Dedifferentiated amniotic fluid mesenchymal stem cell (primary cell): ENCODE measurements at regions not wholly inside any gene's neighbourhood (a gene's known extent, or its start where the extent isn't known, plus 50 kb on each side); places are given as distances from the start of the nearest gene placed in this dataset.

ENCODE experiments used
- DNase-seq: peaks from one replicate; pipeline ENCODE4 v3.0.0-alpha.2; 2016; ENCODE audit errors: extremely low spot score

DNA sequence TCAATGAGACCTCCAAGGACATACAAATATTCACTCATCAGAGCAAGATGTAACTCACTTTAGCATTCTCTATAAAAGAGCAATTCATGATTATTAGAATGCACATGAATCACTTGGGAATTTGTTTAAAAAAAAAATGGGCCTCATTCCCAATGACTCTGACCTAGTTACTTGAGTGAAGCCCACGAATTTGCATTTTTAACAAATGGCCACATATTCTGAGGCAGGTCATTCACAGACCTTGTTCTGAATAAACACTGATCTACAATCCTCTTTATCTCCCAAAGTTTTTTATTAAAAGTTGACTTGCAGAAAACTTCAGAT lies 255.1 kb upstream of the VEGFC start:
- DNase-seq: no peak

DNA sequence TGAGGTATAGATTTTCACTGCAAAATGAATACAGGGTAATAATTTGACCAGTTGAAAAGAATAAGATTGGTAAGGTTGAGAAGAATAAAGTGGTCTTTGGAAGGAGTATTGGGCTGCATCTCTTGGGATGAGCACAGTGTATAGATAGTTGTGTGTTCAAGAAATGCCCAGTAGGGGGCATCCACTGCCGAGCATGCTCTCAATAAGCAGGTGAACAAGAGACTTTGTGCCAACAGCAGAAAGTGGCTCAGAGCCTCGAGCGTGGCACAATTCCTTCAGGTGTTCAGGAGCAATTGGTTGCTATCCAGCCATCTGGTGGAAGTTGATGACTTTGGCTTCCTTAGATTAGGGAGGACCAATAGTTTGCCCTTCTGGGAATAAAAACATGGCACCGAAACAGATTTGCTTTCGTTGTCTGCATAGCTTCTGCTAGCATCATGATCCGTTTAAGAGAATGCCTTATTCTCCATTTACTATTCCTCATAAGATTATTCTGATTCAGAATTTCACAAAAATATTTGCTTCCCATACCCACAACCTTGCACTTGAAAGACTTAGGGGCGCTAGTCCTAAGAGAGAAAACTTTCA lies 258.1 kb upstream of the NEIL3 start:
- no peak for DNase-seq

GRCh38 chr4:177052211-177052934 lies 257.3 kb upstream of the NEIL3 start:
- DNase-seq: no peak

- DNase-seq: no peak
Observed at GRCh38 chr4:177057186-177057585, 252.5 kb upstream of the NEIL3 start.

- no peak for DNase-seq
Observed at GRCh38 chr4:177064116-177064515, 245.6 kb upstream of the NEIL3 start.

DNA sequence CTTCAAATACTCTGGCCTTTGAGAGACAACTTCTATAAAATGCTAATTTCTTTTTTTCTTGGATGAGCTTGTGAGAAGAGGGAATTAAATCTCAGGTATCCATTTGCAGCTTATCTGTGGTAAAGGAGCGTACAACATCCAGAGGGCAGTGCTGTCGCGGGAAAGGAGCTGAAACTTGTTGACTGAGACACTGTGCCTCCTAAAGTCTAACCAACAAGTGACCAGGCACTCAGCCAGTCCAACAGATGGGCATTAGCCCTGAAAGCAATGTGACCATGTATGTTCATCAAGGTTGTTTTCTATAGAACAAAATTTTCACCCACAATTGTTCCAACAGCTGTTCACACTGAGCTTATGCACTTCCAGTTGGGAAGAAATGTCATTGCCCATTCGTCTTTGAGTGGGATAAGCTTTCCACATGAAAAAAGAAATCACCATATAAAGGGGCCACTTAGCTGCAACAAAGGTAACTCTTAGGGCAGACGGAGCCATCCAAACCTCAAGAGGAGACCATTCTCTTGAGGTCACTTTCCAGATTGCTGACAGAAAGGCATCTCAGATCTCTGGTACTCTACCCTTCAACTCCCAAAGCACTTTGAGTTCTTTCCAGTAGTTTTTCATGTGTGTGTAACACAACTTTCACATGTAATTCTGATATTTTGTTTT lies 244.8 kb upstream of the NEIL3 start:
- DNase-seq: no peak

DNA sequence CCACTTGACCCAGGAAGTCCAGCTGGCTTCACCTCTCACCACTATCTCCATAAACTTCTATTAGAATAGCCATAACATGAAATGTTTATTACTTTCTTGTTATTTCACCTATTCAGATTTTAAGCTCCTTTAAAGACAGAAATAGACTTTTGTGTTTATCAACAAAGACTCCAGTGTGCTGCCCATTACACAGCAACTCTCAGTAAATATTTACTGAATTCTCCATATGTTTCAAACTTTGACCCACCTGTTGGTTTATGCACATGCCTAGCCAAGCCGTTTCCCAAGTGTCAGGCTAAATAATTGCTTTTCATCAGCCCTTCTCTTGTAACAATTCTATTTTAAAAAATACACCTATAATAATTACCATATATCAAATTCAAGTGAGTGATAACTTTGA lies 242.9 kb upstream of the NEIL3 start:
- no peak for DNase-seq

DNA sequence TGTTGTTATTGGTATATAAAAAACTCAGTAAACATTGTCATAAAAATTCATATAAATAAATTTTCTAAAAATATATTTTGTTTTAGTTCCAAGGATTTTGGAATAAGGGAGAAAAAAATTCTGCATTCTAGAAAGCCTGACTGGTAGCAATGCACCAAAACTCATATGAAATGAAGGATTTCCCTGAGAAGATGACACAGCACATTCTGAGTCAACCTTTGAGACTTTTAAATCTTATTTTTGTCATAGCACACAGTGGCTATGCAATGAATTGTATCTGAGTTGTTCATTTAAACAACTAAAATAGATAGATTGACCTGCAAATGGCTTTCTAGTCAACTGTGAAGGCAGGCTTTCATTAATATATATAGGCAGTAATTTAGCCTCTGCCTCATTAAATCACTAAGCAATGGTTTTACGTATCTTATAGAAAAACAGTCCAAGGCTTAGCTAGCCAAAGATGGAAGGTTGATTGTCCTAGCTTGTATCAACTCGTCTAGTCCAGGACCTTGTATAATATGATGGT lies 239.1 kb upstream of the NEIL3 start:
- DNase-seq: no peak

GRCh38 chr4:177077095-177077971 lies 232.3 kb upstream of the NEIL3 start:
- DNase-seq: no peak

DNA sequence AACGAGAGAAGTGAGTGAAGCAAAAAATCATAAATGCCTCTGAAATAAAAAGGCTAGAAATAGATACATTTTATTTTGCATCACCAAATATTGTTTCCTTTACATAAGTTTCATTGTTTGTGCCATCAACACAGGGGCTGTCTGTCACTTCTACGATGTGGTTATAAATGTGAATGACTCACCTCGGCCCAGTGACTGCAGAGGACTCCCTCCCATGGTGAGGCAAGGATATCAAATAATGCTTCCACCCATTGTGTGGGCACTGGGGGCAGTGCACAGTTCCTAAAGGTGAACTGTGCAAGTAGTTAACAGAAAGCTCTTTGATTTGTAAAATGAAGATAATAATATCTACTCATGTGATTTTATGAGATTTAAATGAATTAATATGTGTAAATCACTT lies 230.3 kb upstream of the NEIL3 start:
- no peak for DNase-seq

DNA sequence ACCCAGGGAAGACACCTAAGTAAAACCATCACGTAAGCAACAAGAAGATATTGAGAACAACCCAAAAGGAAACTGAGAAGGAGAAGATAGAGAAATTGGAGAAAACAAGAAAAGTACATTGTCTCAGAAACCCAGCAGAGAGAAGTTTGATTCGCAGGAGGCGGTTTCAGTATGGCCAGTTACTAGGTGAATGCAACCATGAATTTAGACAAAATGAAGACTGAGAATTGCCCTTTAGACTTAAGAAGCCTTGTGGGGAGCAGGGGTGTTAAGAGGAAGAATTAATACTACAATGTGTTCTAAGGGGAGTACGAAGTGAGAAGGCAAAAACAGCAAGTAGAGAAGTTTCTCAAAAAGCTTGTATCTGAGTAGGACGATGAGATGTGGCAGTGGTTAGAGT lies 229.3 kb upstream of the NEIL3 start:
- no peak for DNase-seq

- DNase-seq: no peak
Observed at GRCh38 chr4:177087060-177087459, 222.6 kb upstream of the NEIL3 start.

- no peak for DNase-seq
Observed at GRCh38 chr4:177087499-177087898, 222.2 kb upstream of the NEIL3 start.

DNA sequence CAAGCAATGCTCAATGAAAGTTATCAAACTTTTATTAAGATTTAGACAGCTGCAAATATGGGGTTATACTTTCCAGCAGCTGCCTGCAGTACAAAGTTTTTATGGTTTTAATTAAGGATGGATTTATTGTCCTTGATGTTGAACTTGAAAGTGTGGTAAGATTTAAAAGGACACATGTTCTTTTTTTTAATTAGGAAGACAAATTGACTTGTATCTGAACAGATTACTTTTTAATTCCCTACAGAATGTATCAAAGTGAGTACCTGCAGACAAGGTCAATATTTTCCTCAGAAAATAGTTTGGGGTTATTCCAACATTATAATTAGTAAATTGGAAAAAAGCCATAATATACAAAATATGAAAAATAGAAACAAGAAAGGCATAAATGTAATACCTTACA lies 218.2 kb upstream of the NEIL3 start:
- no peak for DNase-seq

GRCh38 chr4:177092807-177093206 lies 216.9 kb upstream of the NEIL3 start:
- DNase-seq: no peak

DNA sequence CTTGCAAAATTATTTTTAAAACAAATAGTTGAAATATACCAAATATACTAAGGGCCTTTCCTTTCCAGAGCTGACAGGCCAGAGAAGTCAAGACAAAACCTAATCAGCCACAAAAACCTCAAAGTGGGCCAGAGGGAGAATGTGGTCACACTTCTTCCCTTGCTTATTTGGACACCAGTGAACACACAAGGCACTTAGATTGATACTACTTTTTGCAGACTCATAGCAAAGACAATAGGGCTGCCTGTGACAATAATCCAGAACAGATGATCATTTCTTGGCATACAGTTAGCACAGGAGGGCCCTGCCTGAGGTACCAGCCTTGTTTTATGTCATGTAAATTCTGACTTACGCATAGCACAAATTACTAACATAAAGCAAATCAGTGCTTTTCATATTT lies 215.7 kb upstream of the NEIL3 start:
- no peak for DNase-seq

GRCh38 chr4:177097291-177097690 lies 212.4 kb upstream of the NEIL3 start:
- no peak for DNase-seq

- no peak for DNase-seq
Observed at GRCh38 chr4:177099211-177099610, 210.5 kb upstream of the NEIL3 start.

- no peak for DNase-seq
Observed at GRCh38 chr4:177100307-177100706, 209.4 kb upstream of the NEIL3 start.

DNA sequence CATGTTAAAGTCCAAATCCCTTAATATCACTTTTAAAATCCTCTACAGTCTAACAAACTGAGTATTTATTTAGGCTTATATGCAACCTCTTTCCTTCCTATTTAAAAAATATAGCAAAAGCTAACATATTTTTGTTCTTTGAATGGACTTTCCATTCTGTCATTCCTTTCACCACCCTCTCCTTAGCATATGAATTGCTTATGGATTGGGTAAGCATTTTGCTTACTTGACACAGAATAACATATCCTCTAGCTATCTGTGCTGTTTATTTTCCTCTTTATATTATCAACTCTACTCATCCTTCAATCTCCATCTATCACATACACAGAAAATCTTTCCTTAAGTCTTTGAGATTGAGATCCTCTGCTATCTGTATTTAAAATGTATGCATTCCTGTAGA lies 206.1 kb upstream of the NEIL3 start:
- no peak for DNase-seq

- peak; percentile 23 for DNase-seq
Observed at GRCh38 chr4:177105536-177105935, 204.1 kb upstream of the NEIL3 start.

DNA sequence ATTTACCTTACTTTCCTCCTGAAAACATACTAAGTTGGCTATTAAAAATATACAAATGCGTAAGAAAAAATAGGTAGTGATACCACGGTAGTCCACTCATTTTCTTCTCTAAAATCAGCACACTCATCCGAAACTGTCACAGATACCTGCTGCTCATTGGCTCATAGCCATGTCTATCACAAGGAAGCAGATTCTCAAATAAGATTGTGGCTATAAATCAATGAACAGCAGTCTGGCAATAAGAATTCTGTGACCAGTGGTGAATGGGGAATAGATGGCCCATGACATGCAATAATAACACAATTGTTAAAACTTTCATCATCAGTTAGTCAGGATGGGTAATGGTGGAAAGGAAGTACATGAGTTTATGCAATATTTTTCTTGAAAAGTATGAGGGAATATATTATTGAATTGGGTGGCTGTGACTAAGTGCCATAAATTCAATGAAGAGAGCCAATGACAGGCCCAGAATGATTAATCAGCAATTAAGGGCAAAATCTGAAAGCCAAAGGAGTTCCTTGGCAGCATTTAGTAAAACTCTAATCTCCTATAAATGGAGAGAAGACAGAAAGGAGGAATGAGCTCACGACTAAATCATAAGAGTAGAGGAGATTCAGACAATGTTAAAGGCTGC lies 202.3 kb upstream of the NEIL3 start:
- no peak for DNase-seq
